ENCODE measurements at regions not wholly inside any gene's neighbourhood (a gene's known extent, or its start where the extent isn't known, plus 50 kb on each side); places are given as distances from the start of the nearest gene placed in this dataset.
"Not testable (repeated sequence)": the region's sequence is repeated elsewhere in the genome, so short reads cannot be mapped to it uniquely, and the experiment has no call there.

DNA sequence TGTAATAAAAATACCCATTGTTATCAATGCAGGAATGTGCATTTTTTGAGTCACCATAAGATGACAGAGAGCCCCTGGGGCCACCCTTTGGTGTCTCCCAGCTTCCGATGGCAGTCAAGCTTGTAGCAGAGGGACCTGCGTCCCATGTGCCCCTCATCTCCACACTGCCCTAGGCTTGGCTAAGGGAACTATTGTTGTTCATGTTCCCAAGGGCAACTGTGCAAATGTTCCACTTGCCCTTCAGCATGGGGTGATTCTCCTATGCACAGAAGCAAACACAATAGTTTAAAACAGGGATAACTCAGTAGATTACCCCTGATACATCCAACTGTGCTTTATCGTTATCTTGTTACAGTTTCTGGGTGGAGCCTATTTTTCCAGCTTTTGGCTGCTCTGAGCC, 342.0 kb downstream of the CNTNAP3B start:
- TF ChIP-seq, protein P1, sequence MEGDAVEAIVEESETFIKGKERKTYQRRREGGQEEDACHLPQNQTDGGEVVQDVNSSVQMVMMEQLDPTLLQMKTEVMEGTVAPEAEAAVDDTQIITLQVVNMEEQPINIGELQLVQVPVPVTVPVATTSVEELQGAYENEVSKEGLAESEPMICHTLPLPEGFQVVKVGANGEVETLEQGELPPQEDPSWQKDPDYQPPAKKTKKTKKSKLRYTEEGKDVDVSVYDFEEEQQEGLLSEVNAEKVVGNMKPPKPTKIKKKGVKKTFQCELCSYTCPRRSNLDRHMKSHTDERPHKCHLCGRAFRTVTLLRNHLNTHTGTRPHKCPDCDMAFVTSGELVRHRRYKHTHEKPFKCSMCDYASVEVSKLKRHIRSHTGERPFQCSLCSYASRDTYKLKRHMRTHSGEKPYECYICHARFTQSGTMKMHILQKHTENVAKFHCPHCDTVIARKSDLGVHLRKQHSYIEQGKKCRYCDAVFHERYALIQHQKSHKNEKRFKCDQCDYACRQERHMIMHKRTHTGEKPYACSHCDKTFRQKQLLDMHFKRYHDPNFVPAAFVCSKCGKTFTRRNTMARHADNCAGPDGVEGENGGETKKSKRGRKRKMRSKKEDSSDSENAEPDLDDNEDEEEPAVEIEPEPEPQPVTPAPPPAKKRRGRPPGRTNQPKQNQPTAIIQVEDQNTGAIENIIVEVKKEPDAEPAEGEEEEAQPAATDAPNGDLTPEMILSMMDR (IDR thresholded peaks at IDR 0.05 in 2 of 3, conservative IDR thresholded peaks at IDR 0.05 in 1 of 3; ENCODE audit: borderline replicate concordance in 1 of 3, insufficient read depth in 1 of 3, low read depth in 2 of 3, low read length in 2 of 3): not testable (repeated sequence)
- TF ChIP-seq POLR2A (IDR thresholded peaks at IDR 0.05; ENCODE audit: borderline replicate concordance, extremely low read depth, insufficient read depth, insufficient read length); EZH2 (IDR thresholded peaks at IDR 0.05); YY1 (IDR thresholded peaks at IDR 0.05; ENCODE audit: extremely low read depth, insufficient replicate concordance, low read depth, low read length); EZH2phosphoT487 (IDR thresholded peaks at IDR 0.05; ENCODE audit: borderline replicate concordance); JUND (IDR thresholded peaks at IDR 0.05): not testable (repeated sequence)
- TF ChIP-seq, protein P2, sequence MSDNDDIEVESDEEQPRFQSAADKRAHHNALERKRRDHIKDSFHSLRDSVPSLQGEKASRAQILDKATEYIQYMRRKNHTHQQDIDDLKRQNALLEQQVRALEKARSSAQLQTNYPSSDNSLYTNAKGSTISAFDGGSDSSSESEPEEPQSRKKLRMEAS (IDR thresholded peaks at IDR 0.05): not testable (repeated sequence)
- TF ChIP-seq, protein P3, sequence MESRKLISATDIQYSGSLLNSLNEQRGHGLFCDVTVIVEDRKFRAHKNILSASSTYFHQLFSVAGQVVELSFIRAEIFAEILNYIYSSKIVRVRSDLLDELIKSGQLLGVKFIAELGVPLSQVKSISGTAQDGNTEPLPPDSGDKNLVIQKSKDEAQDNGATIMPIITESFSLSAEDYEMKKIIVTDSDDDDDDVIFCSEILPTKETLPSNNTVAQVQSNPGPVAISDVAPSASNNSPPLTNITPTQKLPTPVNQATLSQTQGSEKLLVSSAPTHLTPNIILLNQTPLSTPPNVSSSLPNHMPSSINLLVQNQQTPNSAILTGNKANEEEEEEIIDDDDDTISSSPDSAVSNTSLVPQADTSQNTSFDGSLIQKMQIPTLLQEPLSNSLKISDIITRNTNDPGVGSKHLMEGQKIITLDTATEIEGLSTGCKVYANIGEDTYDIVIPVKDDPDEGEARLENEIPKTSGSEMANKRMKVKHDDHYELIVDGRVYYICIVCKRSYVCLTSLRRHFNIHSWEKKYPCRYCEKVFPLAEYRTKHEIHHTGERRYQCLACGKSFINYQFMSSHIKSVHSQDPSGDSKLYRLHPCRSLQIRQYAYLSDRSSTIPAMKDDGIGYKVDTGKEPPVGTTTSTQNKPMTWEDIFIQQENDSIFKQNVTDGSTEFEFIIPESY (IDR thresholded peaks at IDR 0.05; ENCODE audit: extremely low read depth, insufficient replicate concordance, low read length): not testable (repeated sequence)
- TF ChIP-seq, protein P4, sequence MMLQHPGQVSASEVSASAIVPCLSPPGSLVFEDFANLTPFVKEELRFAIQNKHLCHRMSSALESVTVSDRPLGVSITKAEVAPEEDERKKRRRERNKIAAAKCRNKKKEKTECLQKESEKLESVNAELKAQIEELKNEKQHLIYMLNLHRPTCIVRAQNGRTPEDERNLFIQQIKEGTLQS (IDR thresholded peaks at IDR 0.05): not testable (repeated sequence)

Data from HCT116 (cell line).